ENCODE measurements at regions not wholly inside any gene's neighbourhood (a gene's known extent, or its start where the extent isn't known, plus 50 kb on each side); places are given as distances from the start of the nearest gene placed in this dataset.

GRCh38 chr7:35399840-35400239, 145.9 kb upstream of the TBX20 start:
- TF ChIP-seq SUZ12 (IDR thresholded peaks at IDR 0.05; ENCODE audit: extremely low read depth, insufficient read depth, insufficient read length), result no peak
- no peak for TF ChIP-seq ZNF274 (IDR thresholded peaks at IDR 0.05; ENCODE audit: low read depth, low read length)
- no peak for TF ChIP-seq YY1 (IDR thresholded peaks at IDR 0.05; ENCODE audit: insufficient read depth, insufficient read length)

Data from NT2/D1 (cell line).